ENCODE measurements at regions not wholly inside any gene's neighbourhood (a gene's known extent, or its start where the extent isn't known, plus 50 kb on each side); places are given as distances from the start of the nearest gene placed in this dataset.
"Not testable (repeated sequence)": the region's sequence is repeated elsewhere in the genome, so short reads cannot be mapped to it uniquely, and the experiment has no call there.

- DNase-seq = no peak
Measured at GRCh38 chr2:122244598-122245229, 489.3 kb downstream of the TSN start.

- DNase-seq = no peak
Measured at GRCh38 chr2:122249673-122250072, 494.2 kb downstream of the TSN start.

- DNase-seq = no peak
Measured at GRCh38 chr2:122251158-122251557, 495.7 kb downstream of the TSN start.

GRCh38 chr2:122251566-122251965, 496.1 kb downstream of the TSN start:
- DNase-seq = no peak

GRCh38 chr2:122255924-122256323, 500.5 kb downstream of the TSN start:
- no peak for DNase-seq

GRCh38 chr2:122261911-122262310, 506.5 kb downstream of the TSN start:
- no peak for DNase-seq

- DNase-seq = no peak
Measured at GRCh38 chr2:122263746-122264145, 508.3 kb downstream of the TSN start.

GRCh38 chr2:122266636-122267035, 511.2 kb downstream of the TSN start:
- DNase-seq = no peak

GRCh38 chr2:122267947-122268346, 512.5 kb downstream of the TSN start:
- no peak for DNase-seq

- no peak for DNase-seq
Measured at GRCh38 chr2:122273785-122274419, 518.5 kb downstream of the TSN start.

GRCh38 chr2:122277956-122278355, 522.5 kb downstream of the TSN start:
- DNase-seq = no peak

- no peak for DNase-seq
Measured at GRCh38 chr2:122300758-122301157, 545.3 kb downstream of the TSN start.

- no peak for DNase-seq
Measured at GRCh38 chr2:122307763-122308162, 552.3 kb downstream of the TSN start.

- no peak for DNase-seq
Measured at GRCh38 chr2:122315306-122315705, 559.9 kb downstream of the TSN start.

GRCh38 chr2:122319539-122320132, 564.2 kb downstream of the TSN start:
- no peak for DNase-seq

GRCh38 chr2:122322815-122323214, 567.4 kb downstream of the TSN start:
- DNase-seq = no peak

GRCh38 chr2:122323927-122324326, 568.5 kb downstream of the TSN start:
- DNase-seq = no peak

- no peak for DNase-seq
Measured at GRCh38 chr2:122326471-122326870, 571.0 kb downstream of the TSN start.

GRCh38 chr2:122328816-122329215, 573.4 kb downstream of the TSN start:
- no peak for DNase-seq

GRCh38 chr2:122329278-122329677, 573.8 kb downstream of the TSN start:
- DNase-seq = no peak

GRCh38 chr2:122333932-122334331, 578.5 kb downstream of the TSN start:
- no peak for DNase-seq

- DNase-seq = no peak
Measured at GRCh38 chr2:122338000-122338399, 582.5 kb downstream of the TSN start.

GRCh38 chr2:122340246-122340645, 584.8 kb downstream of the TSN start:
- no peak for DNase-seq

GRCh38 chr2:122341007-122341406, 585.6 kb downstream of the TSN start:
- DNase-seq = no peak

- not testable (repeated sequence) for DNase-seq
Measured at GRCh38 chr2:122352151-122352550, 596.7 kb downstream of the TSN start.

Data from islet precursor cell (in vitro differentiated cells).